ENCODE measurements at regions not wholly inside any gene's neighbourhood (a gene's known extent, or its start where the extent isn't known, plus 50 kb on each side); places are given as distances from the start of the nearest gene placed in this dataset.

GRCh38 chr7:85316489-85316888 is 129.6 kb upstream of the SEMA3D start:
- no peak overlapping the region for H3K27ac ChIP-seq (ENCODE audit: low read depth in 1 of 2, low read length in 2 of 2)
- Mint-ChIP-seq H3K27ac (no peak overlapping the region), H3K4me3 (no peak overlapping the region), H3K9me3 (peaks cover 0 to 4% (median 0%) of the 10 kb centered on the region in 7 donors), H3K27me3 (ENCODE audit: low read depth in 3 of 3) (peaks cover 0 to 2% (median 0%) of the 10 kb centered on the region in 3 donors), H3K4me1 (no peaks in the 10 kb centered on the region), H3K36me3 (no peaks in the 10 kb centered on the region)
- H2AFZ ChIP-seq (ENCODE audit: insufficient read depth, low read depth, low read length, poor library complexity, severe bottlenecking): no peak overlapping the region
- no peaks in the 10 kb centered on the region for H4K20me1 ChIP-seq (ENCODE audit: insufficient read depth, low read length)
- H3K36me3 ChIP-seq (replicated peaks in 1 of 2; ENCODE audit: control insufficient read depth in 1 of 2, insufficient read depth in 2 of 2, low read length in 2 of 2): no peaks in the 10 kb centered on the region
- TF ChIP-seq CTCF (IDR thresholded peaks at IDR 0.05): no peak
- H3K4me2 ChIP-seq (replicated peaks; ENCODE audit: extremely low read depth, low read length, poor library complexity, severe bottlenecking): no peak overlapping the region
- no peak overlapping the region for H3K9ac ChIP-seq (ENCODE audit: insufficient read depth, low read length, poor library complexity, severe bottlenecking)
- no peaks in the 10 kb centered on the region for H3K9me3 ChIP-seq (replicated peaks in 1 of 2; ENCODE audit: control insufficient read depth in 1 of 2, insufficient read depth in 1 of 2, low read length in 2 of 2)
- WGBS (ENCODE audit: insufficient coverage): no CpG with 5 or more reads among the region's 2 CpGs
- no peaks in the 10 kb centered on the region for H3K27me3 ChIP-seq (ENCODE audit: control insufficient read depth in 2 of 2, insufficient read depth in 2 of 2, low read length in 2 of 2)
- DNase-seq: no peak
- H3K4me1 ChIP-seq (ENCODE audit: control insufficient read depth in 1 of 2, insufficient read depth in 2 of 2, low read length in 2 of 2): no peaks in the 10 kb centered on the region
- intact Hi-C loops (cut with micrococcal nuclease): no loop called here
- H3K79me2 ChIP-seq (ENCODE audit: insufficient read depth, low read length): no peaks in the 10 kb centered on the region
- no peak overlapping the region for H3K4me3 ChIP-seq (replicated peaks in 1 of 3; ENCODE audit: low read depth in 2 of 3, low read length in 3 of 3)

GRCh38 chr7:85310301-85310700 is 123.4 kb upstream of the SEMA3D start:
- Mint-ChIP-seq H3K27ac (no peak overlapping the region), H3K27me3 (ENCODE audit: low read depth in 3 of 3) (peaks cover 0 to 2% (median 2%) of the 10 kb centered on the region in 3 donors), H3K36me3 (no peaks in the 10 kb centered on the region), H3K4me1 (no peaks in the 10 kb centered on the region), H3K4me3 (no peak overlapping the region), H3K9me3 (peaks cover 0 to 7% (median 0%) of the 10 kb centered on the region in 7 donors)
- no CpG with 5 or more reads among the region's 1 CpG for WGBS (ENCODE audit: insufficient coverage)
- Histone ChIP-seq H3K79me2 (ENCODE audit: insufficient read depth, low read length) (no peaks in the 10 kb centered on the region), H3K27me3 (ENCODE audit: control insufficient read depth in 2 of 2, insufficient read depth in 2 of 2, low read length in 2 of 2) (no peaks in the 10 kb centered on the region), H2AFZ (ENCODE audit: insufficient read depth, low read depth, low read length, poor library complexity, severe bottlenecking) (no peak overlapping the region), H3K36me3 (replicated peaks in 1 of 2; ENCODE audit: control insufficient read depth in 1 of 2, insufficient read depth in 2 of 2, low read length in 2 of 2) (no peaks in the 10 kb centered on the region), H3K9me3 (replicated peaks in 1 of 2; ENCODE audit: control insufficient read depth in 1 of 2, insufficient read depth in 1 of 2, low read length in 2 of 2) (no peaks in the 10 kb centered on the region), H4K20me1 (ENCODE audit: insufficient read depth, low read length) (no peaks in the 10 kb centered on the region), H3K4me3 (replicated peaks in 1 of 3; ENCODE audit: low read depth in 2 of 3, low read length in 3 of 3) (no peak overlapping the region), H3K4me2 (replicated peaks; ENCODE audit: extremely low read depth, low read length, poor library complexity, severe bottlenecking) (no peak overlapping the region), H3K4me1 (ENCODE audit: control insufficient read depth in 1 of 2, insufficient read depth in 2 of 2, low read length in 2 of 2) (no peaks in the 10 kb centered on the region), H3K27ac (ENCODE audit: low read depth in 1 of 2, low read length in 2 of 2) (no peak overlapping the region), H3K9ac (ENCODE audit: insufficient read depth, low read length, poor library complexity, severe bottlenecking) (no peak overlapping the region)
- no peak for TF ChIP-seq CTCF (IDR thresholded peaks at IDR 0.05)
- intact Hi-C loops (cut with micrococcal nuclease): no loop called here
- DNase-seq: no peak
